Activated T-helper 2 cell treated with anti-CD3 and anti-CD28 coated beads, Interferon-gamma antibody, Interleukin-2, Interleukin-4, amounts not matched to agents 10 μg/mL and 5 μg/mL and 100 μg/mL, durations not matched to agents 14 hours and 24 hours and 36 hours (primary cell): ENCODE measurements at regions not wholly inside any gene's neighbourhood (a gene's known extent, or its start where the extent isn't known, plus 50 kb on each side); places are given as distances from the start of the nearest gene placed in this dataset.
"Not testable (repeated sequence)": the region's sequence is repeated elsewhere in the genome, so short reads cannot be mapped to it uniquely, and the experiment has no call there.

Experiments used
- DNase-seq: peaks from one replicate; pipeline ENCODE4 v3.0.0; 2021; ENCODE audit warnings: low spot score
- H3K27ac Mint-ChIP-seq: one replicate; pipeline ENCODE4 v1.8.0; 2021; ENCODE audit warnings: mixed read lengths
- H3K27me3 Mint-ChIP-seq: one replicate; pipeline ENCODE4 v1.8.0; 2021; ENCODE audit warnings: low read depth, mixed read lengths
- H3K36me3 Mint-ChIP-seq: one replicate; pipeline ENCODE4 v1.8.0; 2021; ENCODE audit warnings: low read depth, mixed read lengths
- H3K4me1 Mint-ChIP-seq: one replicate; pipeline ENCODE4 v1.8.0; 2021; ENCODE audit warnings: low read depth, mixed read lengths
- H3K4me3 Mint-ChIP-seq: one replicate; pipeline ENCODE4 v1.8.0; 2021; ENCODE audit warnings: low read depth, mild to moderate bottlenecking, moderate library complexity, mixed read lengths
- H3K9me3 Mint-ChIP-seq: one replicate; pipeline ENCODE4 v1.8.0; 2021; ENCODE audit warnings: mixed read lengths
- intact Hi-C: fragments of 100-400 bp; cut with micrococcal nuclease; formaldehyde crosslinking; loops from one replicate; pipeline ENCODE4 v1.15.1; 2023

GRCh38 chr3:68676136-68676535 is 256.2 kb downstream of the TAFA4 start:
- intact Hi-C loops, result no loop called here
- H3K36me3 Mint-ChIP-seq, result no peaks in the 10 kb centered on the region
- no peak overlapping the region for H3K27ac Mint-ChIP-seq
- DNase-seq, result no peak
- H3K27me3 Mint-ChIP-seq, result no peaks in the 10 kb centered on the region
- no peaks in the 10 kb centered on the region for H3K4me1 Mint-ChIP-seq
- H3K9me3 Mint-ChIP-seq, result no peaks in the 10 kb centered on the region
- no peak overlapping the region for H3K4me3 Mint-ChIP-seq

- Mint-ChIP-seq H3K9me3 (no peaks in the 10 kb centered on the region), H3K4me1 (no peaks in the 10 kb centered on the region), H3K36me3 (no peaks in the 10 kb centered on the region), H3K27me3 (no peaks in the 10 kb centered on the region), H3K27ac (no peak overlapping the region), H3K4me3 (no peak overlapping the region)
- DNase-seq, result no peak
- intact Hi-C loops, result no loop called here
These were observed 265.0 kb downstream of the TAFA4 start for GRCh38 chr3:68667346-68667745.

- intact Hi-C loops, result no loop called here
- Mint-ChIP-seq H3K27ac (no peak overlapping the region), H3K36me3 (no peaks in the 10 kb centered on the region), H3K4me1 (no peaks in the 10 kb centered on the region), H3K4me3 (no peak overlapping the region), H3K9me3 (no peaks in the 10 kb centered on the region), H3K27me3 (no peaks in the 10 kb centered on the region)
- DNase-seq, result no peak
These were observed 265.8 kb downstream of the TAFA4 start for GRCh38 chr3:68666429-68667136.

- no peaks in the 10 kb centered on the region for H3K4me1 Mint-ChIP-seq
- H3K36me3 Mint-ChIP-seq, result no peaks in the 10 kb centered on the region
- no peak overlapping the region for H3K4me3 Mint-ChIP-seq
- intact Hi-C loops, result no loop called here
- no peak overlapping the region for H3K27ac Mint-ChIP-seq
- no peaks in the 10 kb centered on the region for H3K27me3 Mint-ChIP-seq
- no peak for DNase-seq
- H3K9me3 Mint-ChIP-seq, result no peaks in the 10 kb centered on the region
These were observed 268.1 kb downstream of the TAFA4 start for GRCh38 chr3:68664276-68664675.

- intact Hi-C loops, result no loop called here
- H3K27me3 Mint-ChIP-seq, result no peaks in the 10 kb centered on the region
- no peak for DNase-seq
- H3K9me3 Mint-ChIP-seq, result no peaks in the 10 kb centered on the region
- no peaks in the 10 kb centered on the region for H3K4me1 Mint-ChIP-seq
- no peaks in the 10 kb centered on the region for H3K36me3 Mint-ChIP-seq
- no peak overlapping the region for H3K4me3 Mint-ChIP-seq
- no peak overlapping the region for H3K27ac Mint-ChIP-seq
These were observed 270.2 kb downstream of the TAFA4 start for GRCh38 chr3:68662176-68662575.

GRCh38 chr3:68650657-68651056 is 281.7 kb downstream of the TAFA4 start:
- H3K27ac Mint-ChIP-seq, H3K27me3 Mint-ChIP-seq, H3K9me3 Mint-ChIP-seq, DNase-seq, H3K36me3 Mint-ChIP-seq, H3K4me3 Mint-ChIP-seq, H3K4me1 Mint-ChIP-seq, intact Hi-C loops: not testable (repeated sequence)

- H3K27ac Mint-ChIP-seq, result no peak overlapping the region
- H3K27me3 Mint-ChIP-seq, result no peaks in the 10 kb centered on the region
- intact Hi-C loops, result no loop called here
- H3K9me3 Mint-ChIP-seq, result no peaks in the 10 kb centered on the region
- H3K4me1 Mint-ChIP-seq, result no peaks in the 10 kb centered on the region
- DNase-seq, result no peak
- H3K4me3 Mint-ChIP-seq, result no peak overlapping the region
- no peaks in the 10 kb centered on the region for H3K36me3 Mint-ChIP-seq
These were observed 283.9 kb downstream of the TAFA4 start for GRCh38 chr3:68648494-68648893.

- H3K36me3 Mint-ChIP-seq, result no peaks in the 10 kb centered on the region
- H3K4me1 Mint-ChIP-seq, result no peaks in the 10 kb centered on the region
- H3K4me3 Mint-ChIP-seq, result no peak overlapping the region
- DNase-seq, result no peak
- intact Hi-C loops, result no loop called here
- H3K9me3 Mint-ChIP-seq, result no peaks in the 10 kb centered on the region
- no peaks in the 10 kb centered on the region for H3K27me3 Mint-ChIP-seq
- no peak overlapping the region for H3K27ac Mint-ChIP-seq
These were observed 300.3 kb downstream of the TAFA4 start for GRCh38 chr3:68631850-68632545.

GRCh38 chr3:68620211-68620610 is 312.1 kb downstream of the TAFA4 start:
- H3K27ac Mint-ChIP-seq, result no peak overlapping the region
- DNase-seq, result no peak
- H3K9me3 Mint-ChIP-seq, result peaks cover 4% of the 10 kb centered on the region
- H3K4me1 Mint-ChIP-seq, result no peaks in the 10 kb centered on the region
- intact Hi-C loops, result no loop called here
- H3K27me3 Mint-ChIP-seq, result no peaks in the 10 kb centered on the region
- H3K36me3 Mint-ChIP-seq, result no peaks in the 10 kb centered on the region
- H3K4me3 Mint-ChIP-seq, result no peak overlapping the region

GRCh38 chr3:68614087-68614486 is 318.3 kb downstream of the TAFA4 start:
- Mint-ChIP-seq H3K27ac (no peak overlapping the region), H3K4me1 (no peaks in the 10 kb centered on the region), H3K27me3 (no peaks in the 10 kb centered on the region), H3K9me3 (peaks cover 15% of the 10 kb centered on the region), H3K36me3 (no peaks in the 10 kb centered on the region), H3K4me3 (no peak overlapping the region)
- intact Hi-C loops, result no loop called here
- DNase-seq, result no peak

- H3K27ac Mint-ChIP-seq, result no peak overlapping the region
- intact Hi-C loops, result no loop called here
- DNase-seq, result no peak
- peaks cover 7% of the 10 kb centered on the region for H3K9me3 Mint-ChIP-seq
- H3K27me3 Mint-ChIP-seq, result no peaks in the 10 kb centered on the region
- H3K4me1 Mint-ChIP-seq, result no peaks in the 10 kb centered on the region
- H3K4me3 Mint-ChIP-seq, result no peak overlapping the region
- no peaks in the 10 kb centered on the region for H3K36me3 Mint-ChIP-seq
These were observed 361.0 kb downstream of the TAFA4 start for GRCh38 chr3:68571321-68571720.

GRCh38 chr3:68560728-68561127 is 371.6 kb downstream of the TAFA4 start:
- Mint-ChIP-seq H3K4me1 (no peaks in the 10 kb centered on the region), H3K36me3 (no peaks in the 10 kb centered on the region), H3K9me3 (no peaks in the 10 kb centered on the region), H3K4me3 (no peak overlapping the region), H3K27ac (no peak overlapping the region), H3K27me3 (no peaks in the 10 kb centered on the region)
- no peak for DNase-seq
- intact Hi-C loops, result no loop called here

GRCh38 chr3:68535782-68536181 is 396.6 kb downstream of the TAFA4 start:
- Mint-ChIP-seq H3K4me1 (no peaks in the 10 kb centered on the region), H3K36me3 (no peaks in the 10 kb centered on the region), H3K4me3 (no peak overlapping the region), H3K27me3 (no peaks in the 10 kb centered on the region), H3K9me3 (no peaks in the 10 kb centered on the region), H3K27ac (no peak overlapping the region)
- DNase-seq, result no peak
- intact Hi-C loops, result no loop called here
